ENCODE measurements at regions not wholly inside any gene's neighbourhood (a gene's known extent, or its start where the extent isn't known, plus 50 kb on each side); places are given as distances from the start of the nearest gene placed in this dataset.

GRCh38 chr2:46835520-46835919 lies 80.1 kb downstream of the MCFD2 start:
- TF ChIP-seq, protein P1, sequence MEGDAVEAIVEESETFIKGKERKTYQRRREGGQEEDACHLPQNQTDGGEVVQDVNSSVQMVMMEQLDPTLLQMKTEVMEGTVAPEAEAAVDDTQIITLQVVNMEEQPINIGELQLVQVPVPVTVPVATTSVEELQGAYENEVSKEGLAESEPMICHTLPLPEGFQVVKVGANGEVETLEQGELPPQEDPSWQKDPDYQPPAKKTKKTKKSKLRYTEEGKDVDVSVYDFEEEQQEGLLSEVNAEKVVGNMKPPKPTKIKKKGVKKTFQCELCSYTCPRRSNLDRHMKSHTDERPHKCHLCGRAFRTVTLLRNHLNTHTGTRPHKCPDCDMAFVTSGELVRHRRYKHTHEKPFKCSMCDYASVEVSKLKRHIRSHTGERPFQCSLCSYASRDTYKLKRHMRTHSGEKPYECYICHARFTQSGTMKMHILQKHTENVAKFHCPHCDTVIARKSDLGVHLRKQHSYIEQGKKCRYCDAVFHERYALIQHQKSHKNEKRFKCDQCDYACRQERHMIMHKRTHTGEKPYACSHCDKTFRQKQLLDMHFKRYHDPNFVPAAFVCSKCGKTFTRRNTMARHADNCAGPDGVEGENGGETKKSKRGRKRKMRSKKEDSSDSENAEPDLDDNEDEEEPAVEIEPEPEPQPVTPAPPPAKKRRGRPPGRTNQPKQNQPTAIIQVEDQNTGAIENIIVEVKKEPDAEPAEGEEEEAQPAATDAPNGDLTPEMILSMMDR (IDR thresholded peaks at IDR 0.05; ENCODE audit: borderline replicate concordance, extremely low read depth, low read length, poor library complexity, severe bottlenecking): no peak
- no peak for TF ChIP-seq EZH2 (IDR thresholded peaks at IDR 0.05; ENCODE audit: borderline replicate concordance, low read depth, low read length, severe bottlenecking)

Data from DND-41 (cell line).